G401.6 (cell line): ENCODE measurements at regions not wholly inside any gene's neighbourhood (a gene's known extent, or its start where the extent isn't known, plus 50 kb on each side); places are given as distances from the start of the nearest gene placed in this dataset.
A peak's percentile ranks its signal among the peaks of the same experiment; 100 is the strongest.
"Not testable (repeated sequence)": the region's sequence is repeated elsewhere in the genome, so short reads cannot be mapped to it uniquely, and the experiment has no call there.

ENCODE experiments used
- FAIRE-seq: peaks from 2 replicates; lab custom pipeline; 2012; peaks lifted over from hg19 to GRCh38; lab: Jason Lieb, UNC

DNA sequence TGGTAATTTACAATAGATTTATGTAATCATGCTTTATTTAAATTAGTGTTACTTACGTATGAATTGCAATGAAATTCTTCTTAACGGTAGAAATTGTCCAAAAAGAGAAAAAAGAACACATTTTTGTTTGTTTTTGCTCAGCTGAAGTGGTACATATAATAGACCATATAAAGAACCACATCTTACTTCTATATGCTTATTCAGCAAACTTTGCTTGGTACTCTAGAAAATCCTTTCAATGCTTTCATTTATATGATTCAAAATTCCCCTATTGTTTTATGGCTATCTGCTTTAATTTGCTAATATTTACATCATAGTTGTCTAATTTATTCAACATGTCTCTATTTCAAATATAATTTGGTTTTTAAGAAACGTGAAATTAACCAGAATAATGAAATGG is 903.2 kb downstream of the ANKRD7 start:
- FAIRE-seq, result no peak

DNA sequence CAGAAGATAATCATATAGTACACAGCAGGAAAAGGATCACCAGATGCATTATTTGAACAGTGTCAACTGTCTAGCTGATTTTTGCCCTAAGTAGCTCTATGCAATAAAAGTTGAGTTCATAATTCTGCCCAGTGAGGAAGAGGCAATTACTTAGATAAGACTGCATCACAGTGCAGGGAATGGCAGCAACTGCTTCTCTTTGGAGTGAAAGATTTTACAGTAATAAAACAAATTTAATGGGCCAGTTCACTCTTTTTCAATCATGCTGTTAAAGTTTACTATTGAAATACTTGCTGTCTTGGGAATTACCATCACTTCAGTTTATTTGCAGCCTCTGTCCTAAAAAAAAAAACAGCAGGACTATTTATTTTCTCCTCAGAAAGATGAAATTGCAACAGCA is 907.9 kb downstream of the ANKRD7 start:
- no peak for FAIRE-seq

DNA sequence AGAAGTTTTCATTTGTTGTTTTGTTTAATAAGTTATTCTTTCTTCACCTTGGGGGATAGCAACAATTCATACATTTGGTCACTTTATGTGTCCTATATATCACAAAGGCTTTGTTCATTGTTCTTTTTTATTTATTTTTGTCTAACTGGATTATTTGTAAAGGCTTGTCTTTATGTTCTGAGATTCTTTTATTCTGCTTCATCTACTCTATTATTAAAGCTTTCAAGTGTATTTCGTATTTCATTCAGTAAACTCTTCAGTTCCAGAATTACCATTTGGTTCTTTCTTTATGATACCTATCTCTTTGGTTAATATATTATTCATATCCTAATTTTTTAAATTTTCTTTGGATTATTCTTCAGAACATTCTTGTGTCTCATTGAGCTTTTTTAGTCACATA is 942.9 kb downstream of the ANKRD7 start:
- no peak for FAIRE-seq

DNA sequence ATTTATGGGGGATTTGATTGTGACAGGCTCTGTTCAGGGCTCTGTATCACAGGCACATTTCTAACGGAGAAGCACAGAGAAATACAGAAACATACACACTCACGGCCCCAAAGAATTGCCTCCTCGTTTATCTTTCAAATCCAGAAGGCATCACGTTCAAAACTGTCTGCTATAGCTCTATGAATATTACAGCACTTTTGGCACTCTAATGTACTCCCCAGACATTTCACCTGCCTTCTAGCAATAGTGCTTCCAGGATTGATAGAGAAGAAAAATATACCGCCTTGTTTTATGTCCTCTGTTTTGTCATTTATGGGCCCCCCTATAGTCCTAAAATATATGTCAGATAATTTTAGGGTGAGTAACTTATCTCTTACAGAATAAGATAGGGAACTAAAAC is 947.5 kb downstream of the ANKRD7 start:
- FAIRE-seq, result no peak

DNA sequence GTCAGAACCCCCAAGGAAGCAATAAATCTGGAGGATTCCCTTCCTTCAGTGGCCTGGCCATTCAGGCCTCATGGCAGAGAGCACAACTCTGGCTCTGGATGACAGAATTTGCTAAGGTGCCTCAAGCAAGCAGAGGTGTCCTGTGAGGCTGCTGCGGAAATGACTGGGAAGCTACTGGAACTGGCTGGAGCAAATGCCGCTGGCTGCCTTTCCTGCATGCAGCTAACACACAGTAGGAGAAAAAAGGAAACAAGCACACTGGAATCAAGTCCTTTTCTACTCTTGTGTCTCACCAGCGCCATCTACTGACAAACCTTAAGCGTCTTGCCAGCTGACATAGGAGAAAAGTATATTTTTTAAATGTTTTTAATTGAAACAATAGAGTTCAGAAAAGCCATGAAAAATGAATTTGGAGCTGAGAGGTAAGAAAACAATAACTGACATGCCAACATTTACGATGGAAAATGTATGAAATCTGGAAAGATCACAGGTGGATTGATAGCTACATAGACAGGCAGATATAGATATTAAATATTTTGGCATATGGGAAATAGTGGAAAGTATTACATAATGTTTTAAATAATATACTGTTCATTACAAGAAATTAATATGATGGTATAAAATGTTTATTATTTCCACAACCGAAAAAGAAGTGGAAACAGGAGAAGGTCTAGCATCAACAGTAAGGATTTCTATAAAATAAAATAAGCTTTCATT is 951.6 kb downstream of the ANKRD7 start:
- peak; percentile 78 for FAIRE-seq

DNA sequence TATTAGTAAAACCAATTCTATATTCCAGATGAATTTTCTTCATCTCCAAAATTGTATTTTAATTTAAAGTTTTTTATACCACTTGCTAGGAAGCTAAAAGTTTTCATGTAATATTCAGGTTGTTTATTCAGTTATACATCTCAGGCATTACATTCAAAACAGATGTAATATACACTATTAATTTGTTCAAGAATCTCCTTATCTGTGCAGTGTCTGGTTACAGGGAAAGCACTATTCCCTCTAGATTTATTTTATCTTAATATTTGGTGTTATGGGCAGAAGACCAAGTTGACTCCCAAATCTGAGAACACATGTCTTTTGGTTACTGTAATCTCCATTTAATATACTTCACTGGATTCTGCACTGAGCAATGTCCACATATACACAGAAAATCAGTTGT is 953.4 kb downstream of the ANKRD7 start:
- FAIRE-seq, result no peak

DNA sequence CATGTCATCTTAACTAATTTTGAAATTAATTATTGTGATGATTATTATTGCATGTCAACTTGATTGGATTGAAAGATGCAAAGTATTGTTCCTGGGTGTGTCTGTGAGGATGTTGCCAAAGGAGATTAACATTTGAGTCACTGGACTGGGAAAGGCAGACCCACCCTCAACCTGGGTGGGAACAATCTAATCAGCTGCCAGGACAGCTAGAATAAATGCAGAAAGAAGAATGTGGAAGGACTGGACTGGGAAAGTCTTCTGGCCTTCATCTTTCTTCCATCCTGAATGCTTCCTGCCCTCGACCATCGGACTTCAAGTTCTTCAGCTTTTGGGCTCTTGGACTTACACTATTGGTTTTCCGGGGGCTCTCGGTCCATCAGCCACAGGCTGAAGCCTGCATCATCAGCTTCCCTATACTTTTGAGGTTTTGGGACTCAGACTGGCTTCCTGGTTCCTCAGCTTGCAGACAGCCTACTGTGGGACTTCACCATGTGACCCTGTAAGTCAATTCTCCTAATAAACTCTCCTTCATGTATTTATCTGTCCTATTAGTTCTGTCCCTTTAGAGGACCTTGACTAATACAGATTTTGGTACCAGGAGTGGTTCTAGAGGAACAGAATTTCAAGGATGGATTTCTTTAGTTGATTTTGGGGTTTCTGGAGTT is 959.8 kb downstream of the ANKRD7 start:
- no peak for FAIRE-seq

DNA sequence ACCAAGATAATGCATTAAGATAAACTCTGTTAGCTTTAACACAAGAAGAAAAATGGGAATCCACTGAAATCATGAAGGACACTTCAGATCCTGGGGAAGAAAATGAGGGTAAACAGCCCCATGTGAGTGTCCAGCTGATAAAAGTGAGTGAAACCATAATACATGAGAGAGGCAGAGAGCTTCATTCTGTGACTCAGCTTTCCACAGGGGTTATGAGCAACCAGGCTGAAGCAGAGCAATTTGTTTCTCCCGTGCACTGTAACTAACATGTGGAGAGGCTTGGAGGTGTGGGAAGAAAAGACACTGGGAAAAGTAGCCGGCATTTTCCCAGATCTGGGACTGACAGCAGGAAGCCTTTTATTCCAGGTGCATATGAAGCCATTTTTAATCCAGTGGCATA is 971.7 kb downstream of the ANKRD7 start:
- FAIRE-seq, result no peak

DNA sequence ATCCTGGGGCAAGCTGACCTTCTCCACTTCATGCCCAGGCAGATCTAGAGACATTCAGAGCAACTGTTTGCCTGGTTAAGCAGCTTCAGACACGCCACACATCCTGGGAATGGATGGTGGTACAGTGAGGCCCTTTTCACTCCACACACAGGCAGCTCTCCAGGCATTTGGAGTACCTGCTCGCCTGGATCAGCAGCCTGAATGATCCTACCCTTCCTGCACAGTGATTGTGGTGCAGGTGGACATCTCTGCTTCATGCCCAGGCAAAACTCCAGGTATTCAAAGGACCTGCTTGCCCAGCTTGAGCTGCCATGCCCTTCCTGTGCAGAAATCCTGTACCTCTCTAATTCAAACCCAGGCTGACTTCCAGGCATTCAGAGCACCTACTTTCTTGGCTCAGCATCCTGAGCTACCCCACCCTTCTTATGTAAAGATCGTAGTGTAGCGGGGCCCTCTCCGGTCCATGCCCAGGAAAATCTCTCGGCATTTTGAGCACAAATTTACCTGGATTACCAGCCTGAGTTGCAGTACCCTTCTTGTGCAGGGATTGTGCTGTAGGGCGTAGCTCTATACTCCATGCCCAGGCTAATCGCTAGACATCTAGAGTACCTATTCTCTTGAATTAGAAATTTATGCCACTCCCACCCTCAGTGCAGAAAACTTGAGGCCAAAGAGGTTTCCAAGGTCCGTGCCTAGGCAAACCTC is 972.8 kb downstream of the ANKRD7 start:
- FAIRE-seq, result no peak

DNA sequence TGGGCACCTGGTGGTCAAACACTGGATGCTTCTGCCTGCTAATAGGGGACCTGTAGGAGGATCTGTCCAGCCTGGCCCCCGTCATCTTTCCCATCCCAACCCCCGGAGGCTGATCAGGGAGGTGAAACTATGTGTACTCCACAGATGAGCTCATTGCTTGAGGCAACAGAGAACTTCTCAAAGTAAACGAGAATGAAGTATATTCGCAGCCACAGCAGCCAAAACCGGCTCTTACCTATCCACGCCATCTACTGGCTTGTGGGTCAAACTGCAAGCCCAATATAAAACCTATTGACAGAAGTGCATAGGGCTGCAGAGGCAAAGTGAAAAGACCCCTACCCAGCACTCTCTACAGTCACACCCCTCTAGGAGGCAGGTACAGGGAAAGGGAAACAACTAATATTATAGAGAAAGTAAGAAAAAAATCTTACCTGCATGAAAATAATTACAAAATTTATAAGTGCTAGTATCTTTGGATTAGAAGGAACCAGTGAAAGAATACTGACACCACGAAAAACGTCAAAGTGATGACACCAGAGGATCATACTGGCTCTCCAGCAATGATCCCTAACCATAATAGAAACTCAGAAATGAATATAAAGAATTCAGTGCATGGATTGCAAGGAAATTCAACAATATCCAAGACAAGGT is 973.5 kb downstream of the ANKRD7 start:
- FAIRE-seq, result no peak

DNA sequence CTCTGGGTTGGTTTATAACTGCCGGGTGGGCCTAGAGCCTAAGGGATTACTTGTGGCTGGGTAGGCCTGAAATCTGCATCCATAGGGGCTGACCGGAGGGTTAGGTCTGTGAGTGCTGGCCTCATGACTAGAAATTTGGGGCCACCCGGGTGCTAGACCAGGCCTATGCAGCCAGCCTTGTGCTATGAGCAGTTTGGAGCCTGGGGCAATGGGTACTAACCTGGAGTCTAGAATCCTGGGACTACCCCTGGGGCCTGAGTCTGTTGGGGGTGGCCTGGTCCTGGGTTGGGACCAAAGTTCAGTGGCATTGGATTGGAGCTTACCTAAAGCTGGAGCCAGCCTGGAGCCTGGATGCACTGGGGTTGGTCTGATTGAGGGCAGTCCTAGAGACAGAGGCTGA is 995.2 kb downstream of the ANKRD7 start:
- no peak for FAIRE-seq

DNA sequence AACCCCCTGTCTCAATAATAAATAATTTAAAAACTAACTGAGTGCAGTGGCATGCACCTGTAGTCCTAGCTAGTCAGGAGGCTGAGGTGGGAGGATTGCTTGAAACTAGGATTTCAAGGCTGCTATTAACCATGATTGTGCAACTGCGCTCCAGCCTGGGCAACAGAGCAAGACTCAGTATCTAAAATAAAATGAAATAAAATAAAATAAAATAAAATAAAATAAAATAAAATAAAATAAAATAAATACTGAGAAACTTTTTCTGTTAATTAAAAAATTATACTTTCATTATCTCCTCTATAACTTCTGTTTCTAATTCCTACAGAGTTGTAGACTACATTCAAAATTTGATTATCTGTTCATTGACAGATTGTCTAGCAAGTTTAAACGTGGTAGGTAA is 999.4 kb downstream of the ANKRD7 start:
- no peak for FAIRE-seq

DNA sequence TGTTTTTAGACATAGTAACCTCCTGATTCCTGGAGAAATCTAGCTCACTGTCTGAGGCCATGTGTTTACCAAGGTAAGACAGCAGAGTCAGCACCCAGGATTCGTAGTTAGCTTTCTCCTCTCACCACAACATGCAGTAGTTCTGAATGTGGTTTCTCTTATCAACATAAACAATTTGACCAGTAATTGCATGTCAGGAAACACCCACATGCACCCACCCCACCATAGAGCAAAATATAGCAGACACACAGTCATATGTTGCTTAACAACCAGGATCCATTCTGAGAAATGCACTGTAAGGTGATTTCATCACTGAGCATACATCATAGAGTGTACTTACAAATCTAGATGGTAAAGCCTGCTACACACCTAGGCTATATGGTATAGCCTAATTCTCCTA is 1004.0 kb downstream of the ANKRD7 start:
- no peak for FAIRE-seq

DNA sequence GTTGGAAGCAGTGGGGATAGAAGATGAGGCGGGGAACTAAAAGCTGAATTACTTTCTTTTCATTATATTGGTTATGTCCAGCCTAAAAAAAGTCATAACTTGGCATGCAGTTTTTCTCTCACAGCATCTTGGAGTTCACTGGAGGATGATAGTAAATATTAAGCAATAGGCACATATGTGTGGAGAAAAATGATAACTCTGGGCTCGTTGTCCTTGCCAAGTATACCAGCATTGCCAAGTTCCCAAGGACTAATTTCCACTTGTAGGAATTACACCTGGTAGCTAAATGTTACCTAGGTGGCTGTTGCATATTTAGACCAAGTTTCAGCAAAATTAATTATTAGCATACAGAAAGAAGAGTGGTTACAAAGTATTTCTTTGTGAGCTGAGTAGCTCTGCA is 1007.6 kb downstream of the ANKRD7 start:
- no peak for FAIRE-seq

DNA sequence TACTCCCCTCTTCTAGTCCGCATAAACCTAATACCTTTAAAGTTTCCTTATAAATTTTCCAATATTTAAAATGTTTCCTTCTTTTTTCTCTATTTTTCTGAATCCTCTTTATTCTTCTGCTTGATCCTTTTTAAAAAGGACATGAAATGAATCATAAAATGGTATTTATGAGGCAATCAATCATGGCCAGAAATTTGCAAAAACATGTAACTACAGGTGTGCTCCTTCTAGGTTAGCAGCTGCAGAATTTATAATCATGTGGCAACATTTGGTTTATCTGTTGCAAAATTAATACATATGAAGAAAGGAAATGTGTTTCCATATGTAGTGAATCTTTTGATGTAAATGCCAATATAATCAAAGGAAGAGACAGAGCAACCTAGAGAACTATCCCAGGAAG is 1008.5 kb downstream of the ANKRD7 start:
- no peak for FAIRE-seq

DNA sequence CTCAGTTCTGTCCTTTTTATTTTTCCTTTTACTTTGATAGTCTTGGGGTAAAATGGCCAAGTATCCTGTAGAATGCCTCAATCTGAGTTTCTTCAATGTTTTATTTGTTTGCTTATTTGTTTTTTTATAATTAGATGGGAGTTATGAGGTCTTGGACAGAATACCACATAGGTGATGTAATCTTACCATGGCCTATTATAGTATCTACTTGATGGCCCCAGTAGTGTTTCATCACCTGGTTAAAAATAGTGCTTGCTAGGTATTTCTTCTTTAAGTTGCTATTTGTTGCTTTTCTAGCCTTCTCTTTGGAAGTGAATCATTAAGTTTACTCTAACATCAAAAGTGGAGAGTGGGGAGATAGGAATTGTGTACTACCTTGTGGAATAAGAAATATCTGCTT is 1020.0 kb upstream of the KCND2 start:
- no peak for FAIRE-seq

DNA sequence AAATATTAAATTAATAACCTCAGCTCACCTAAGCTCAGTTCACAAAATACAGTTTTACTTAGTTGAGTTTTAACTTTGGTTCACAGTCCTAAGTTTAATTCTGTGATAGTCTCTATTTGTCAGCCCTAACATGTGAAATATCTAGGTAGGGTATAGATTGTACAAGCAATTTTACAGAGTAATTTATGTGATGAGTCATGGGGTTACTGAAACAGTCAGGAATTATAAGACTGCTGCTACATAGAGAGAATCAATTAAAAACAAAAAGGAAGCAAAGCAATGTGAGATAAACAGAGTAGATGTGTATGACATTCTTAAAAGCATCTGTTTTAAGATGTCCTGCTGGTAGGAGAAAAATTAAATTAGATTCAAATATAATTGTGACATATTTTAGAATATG is 1018.2 kb upstream of the KCND2 start:
- no peak for FAIRE-seq

DNA sequence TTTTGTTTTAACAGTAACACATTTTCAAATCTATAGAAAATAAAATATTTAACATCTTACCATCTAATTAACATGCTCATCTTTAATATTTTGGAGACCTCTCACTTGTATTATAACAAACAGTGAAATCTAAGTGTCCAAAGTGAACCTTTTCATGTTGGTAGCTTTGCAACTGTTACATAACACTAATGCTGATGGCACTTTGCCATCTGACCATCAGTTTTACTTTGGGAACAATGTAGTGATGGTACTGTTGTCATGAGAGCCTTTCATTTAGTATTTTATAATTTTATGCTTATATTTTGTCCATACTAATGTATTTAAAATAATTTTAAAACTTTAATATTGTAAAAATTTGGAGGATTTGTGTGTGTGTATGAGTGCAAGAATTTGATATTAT is 1017.0 kb upstream of the KCND2 start:
- no peak for FAIRE-seq

DNA sequence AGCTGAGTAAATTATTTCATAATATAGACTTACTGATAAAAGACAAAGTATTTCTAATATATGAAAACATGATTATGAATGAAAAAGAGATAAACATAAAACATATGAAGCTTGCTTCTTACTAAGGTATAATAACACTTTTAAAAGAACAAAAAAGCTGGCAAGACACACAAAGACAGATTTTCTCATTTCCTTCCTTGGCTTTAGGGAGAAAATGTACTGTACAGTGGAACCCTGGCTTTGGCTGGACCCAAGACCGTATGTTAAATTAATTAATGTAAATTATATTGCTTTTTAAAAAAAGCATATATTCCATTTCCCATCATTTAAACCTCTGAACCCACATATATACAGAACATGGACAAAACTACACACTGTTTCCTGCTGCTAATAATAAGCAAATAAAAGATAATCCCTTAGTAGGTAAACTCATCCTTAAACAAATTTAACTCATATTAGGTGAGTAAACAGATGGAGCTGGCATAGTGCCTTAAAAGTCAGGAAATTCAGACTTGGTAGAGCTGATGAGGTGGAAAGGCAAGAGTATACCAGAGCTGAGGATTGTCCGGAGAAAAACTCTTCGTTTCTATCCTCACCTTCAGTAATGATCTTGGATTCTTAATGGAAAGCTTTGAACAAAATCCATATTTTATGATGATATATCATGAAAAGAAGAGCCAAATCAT is 1016.4 kb upstream of the KCND2 start:
- FAIRE-seq, result no peak

DNA sequence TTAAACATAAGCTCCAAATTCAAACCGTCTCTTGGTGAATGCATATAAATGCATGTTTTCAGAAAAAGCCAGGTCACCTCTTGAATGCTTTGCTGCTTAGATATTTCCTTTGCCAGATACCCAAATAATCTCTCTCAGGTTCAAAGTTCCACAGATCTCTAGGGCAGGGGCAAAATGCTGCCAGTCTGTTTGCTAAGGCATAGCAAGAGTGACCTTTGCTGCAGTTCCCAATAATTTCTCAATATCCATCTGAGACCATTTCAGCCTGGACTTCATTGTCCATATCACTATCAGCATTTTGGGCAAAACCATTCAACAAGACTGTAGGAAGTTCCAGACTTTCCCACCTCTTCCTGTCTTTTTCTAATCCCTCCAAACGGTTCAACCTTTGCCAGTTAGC is 1006.2 kb upstream of the KCND2 start:
- not testable (repeated sequence) for FAIRE-seq

DNA sequence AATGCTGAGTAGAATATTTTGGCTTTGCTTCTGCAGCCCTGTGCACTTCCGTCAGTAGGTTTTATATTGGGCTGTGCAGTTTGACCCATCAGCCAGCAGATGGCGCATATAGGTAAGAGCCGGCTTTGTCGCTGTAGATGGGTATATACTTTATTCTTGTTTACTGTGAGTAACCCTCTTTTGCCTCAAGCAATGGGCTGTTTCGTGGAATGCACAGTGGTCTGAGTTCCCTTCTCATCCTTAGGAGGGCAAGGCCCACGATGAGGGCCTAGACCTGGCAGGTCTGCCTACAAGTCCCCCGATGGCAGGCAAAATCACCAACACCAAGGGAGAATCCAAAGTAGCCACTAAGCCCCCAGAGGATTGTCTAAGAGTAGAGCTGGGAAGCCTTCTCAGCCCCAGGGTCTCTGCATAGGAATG is 1002.9 kb upstream of the KCND2 start:
- peak; percentile 33 for FAIRE-seq

DNA sequence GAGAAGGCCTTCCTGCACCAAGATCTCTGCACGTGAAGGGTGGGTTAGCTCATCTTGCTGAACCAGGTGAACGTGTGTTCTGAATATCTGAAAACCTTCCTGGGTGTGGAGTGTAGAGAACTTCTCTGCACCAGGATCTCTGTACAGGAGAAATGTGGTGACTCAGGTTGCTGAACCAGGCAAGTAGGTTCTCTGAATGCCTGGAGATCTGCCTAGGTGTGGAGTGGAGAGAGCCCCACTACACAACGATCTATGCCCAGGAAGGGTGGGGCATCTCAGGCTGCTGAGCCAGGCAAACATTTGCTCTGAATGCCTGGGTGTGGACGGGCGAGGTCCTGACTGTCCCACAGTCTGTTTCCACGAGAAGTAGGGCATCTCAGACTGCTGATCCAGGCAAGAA is 1002.3 kb upstream of the KCND2 start:
- no peak for FAIRE-seq
